Loucy (cell line): ENCODE measurements at regions not wholly inside any gene's neighbourhood (a gene's known extent, or its start where the extent isn't known, plus 50 kb on each side); places are given as distances from the start of the nearest gene placed in this dataset.

Source experiments
- H2AFZ ChIP-seq: fragments of 200-600 bp; sonication (generic); 2 replicates; pipeline ENCODE4 v1.6.0; 2016; ENCODE audit warnings: antibody characterized with exemption, mild to moderate bottlenecking, low read length, moderate library complexity
- H3F3A ChIP-seq: fragments of 200-600 bp; 2 replicates; pipeline ENCODE4 v1.6.0; 2016; ENCODE audit warnings: antibody characterized with exemption, low read depth, mild to moderate bottlenecking
- H3K27me3 ChIP-seq: fragments of 200-600 bp; sonication (generic); 2 replicates; pipeline ENCODE4 v1.6.1; 2014; ENCODE audit warnings: low read length, mild to moderate bottlenecking; ENCODE audit not compliant: insufficient read depth, poor library complexity, severe bottlenecking
- H3K36me3 ChIP-seq: fragments of 200-600 bp; sonication (generic); 2 replicates; pipeline ENCODE4 v1.6.1; 2016; ENCODE audit warnings: low read length; ENCODE audit not compliant: insufficient read depth
- H3K4me1 ChIP-seq: fragments of 200-600 bp; sonication (generic); 2 replicates; pipeline ENCODE4 v1.5.1; 2014; ENCODE audit warnings: low read length, mild to moderate bottlenecking; ENCODE audit not compliant: insufficient read depth, poor library complexity, severe bottlenecking
- H3K4me2 ChIP-seq: fragments of 200-600 bp; sonication (generic); 2 replicates; pipeline ENCODE4 v1.6.0; 2014; ENCODE audit warnings: antibody characterized with exemption, low read length, low read depth, mild to moderate bottlenecking; ENCODE audit not compliant: poor library complexity, severe bottlenecking
- H3K4me3 ChIP-seq: fragments of 200-600 bp; sonication (generic); 2 replicates; pipeline ENCODE4 v1.5.1; 2014; ENCODE audit warnings: low read length, mild to moderate bottlenecking, mixed read lengths; ENCODE audit not compliant: poor library complexity, severe bottlenecking
- H3K79me2 ChIP-seq: fragments of 200-600 bp; sonication (generic); 2 replicates; pipeline ENCODE4 v1.6.1; 2014; ENCODE audit warnings: low read length; ENCODE audit not compliant: insufficient read depth
- H3K9ac ChIP-seq: fragments of 200-600 bp; sonication (generic); 2 replicates; pipeline ENCODE4 v1.6.0; 2014; ENCODE audit warnings: mild to moderate bottlenecking, low read depth, low read length, moderate library complexity; ENCODE audit not compliant: poor library complexity, severe bottlenecking
- H3K9me2 ChIP-seq: fragments of 200-600 bp; sonication (generic); replicated peaks from 2 replicates; pipeline ENCODE4 v1.6.1; 2016; ENCODE audit warnings: low read depth, low read length, mixed read lengths
- H3K9me3 ChIP-seq: fragments of 200-600 bp; sonication (generic); 2 replicates; pipeline ENCODE4 v1.6.1; 2014; ENCODE audit warnings: mild to moderate bottlenecking, antibody characterized with exemption, low read length, low read depth; ENCODE audit not compliant: insufficient read depth
- H4K20me1 ChIP-seq: fragments of 200-600 bp; sonication (generic); 2 replicates; pipeline ENCODE4 v1.6.0; 2014; ENCODE audit warnings: antibody characterized with exemption, low read length, mild to moderate bottlenecking; ENCODE audit not compliant: insufficient read depth, poor library complexity, severe bottlenecking
- CTCF ChIP-seq: fragments of 200-600 bp; sonication (generic); conservative IDR thresholded peaks from 2 replicates; pipeline ENCODE4 v1.5.1; 2014; ENCODE audit warnings: mild to moderate bottlenecking, antibody characterized with exemption, low read length
- EZH2phosphoT487 ChIP-seq: fragments of 200-600 bp; IDR thresholded peaks from 2 replicates; pipeline ENCODE4 v1.6.1; 2018; ENCODE audit warnings: antibody characterized with exemption, mild to moderate bottlenecking, moderate library complexity, borderline replicate concordance

- Histone ChIP-seq H3K36me3 (no peaks in the 10 kb centered on the region), H3K9me3 (0 out of 2 replicates have a peak, but pooled peaks cover 5% of the 10 kb centered on the region), H3K4me1 (no peaks in the 10 kb centered on the region), H4K20me1 (no peaks in the 10 kb centered on the region), H3K27me3 (no peaks in the 10 kb centered on the region), H3K79me2 (no peaks in the 10 kb centered on the region), H3K4me3 (no peak overlapping the region), H3K9ac (no peak overlapping the region), H3F3A (no peaks in the 10 kb centered on the region), H2AFZ (no peak overlapping the region), H3K9me2 (no peaks in the 10 kb centered on the region), H3K4me2 (no peak overlapping the region)
- TF ChIP-seq CTCF = no peak
These were observed 214.1 kb downstream of the HS3ST3B1 start for GRCh38 chr17:14514973-14515372.

- Histone ChIP-seq H3F3A (no peaks in the 10 kb centered on the region), H4K20me1 (no peaks in the 10 kb centered on the region), H3K9ac (no peak overlapping the region), H3K4me3 (no peak overlapping the region), H3K4me1 (no peaks in the 10 kb centered on the region), H3K9me2 (no peaks in the 10 kb centered on the region), H3K4me2 (no peak overlapping the region), H3K9me3 (0 out of 2 replicates have a peak, but pooled peaks cover 5% of the 10 kb centered on the region), H2AFZ (no peak overlapping the region), H3K79me2 (no peaks in the 10 kb centered on the region), H3K27me3 (no peaks in the 10 kb centered on the region), H3K36me3 (no peaks in the 10 kb centered on the region)
- TF ChIP-seq EZH2phosphoT487 = no peak
These were observed 213.0 kb downstream of the HS3ST3B1 start for GRCh38 chr17:14513835-14514234.

- Histone ChIP-seq H3K4me3 (no peak overlapping the region), H3K4me1 (no peaks in the 10 kb centered on the region), H3K27me3 (no peaks in the 10 kb centered on the region), H2AFZ (no peak overlapping the region), H4K20me1 (no peaks in the 10 kb centered on the region), H3K9ac (no peak overlapping the region), H3K79me2 (no peaks in the 10 kb centered on the region), H3F3A (no peaks in the 10 kb centered on the region), H3K4me2 (no peak overlapping the region), H3K36me3 (no peaks in the 10 kb centered on the region), H3K9me2 (no peaks in the 10 kb centered on the region), H3K9me3 (peaks cover 4% of the 10 kb centered on the region; the same call in 1 of the 2 replicates)
- TF ChIP-seq EZH2phosphoT487 = no peak
- no peak for TF ChIP-seq CTCF
These were observed 209.3 kb downstream of the HS3ST3B1 start for GRCh38 chr17:14510136-14510535.

GRCh38 chr17:14508156-14508555 lies 207.3 kb downstream of the HS3ST3B1 start:
- no peaks in the 10 kb centered on the region for H4K20me1 ChIP-seq
- no peaks in the 10 kb centered on the region for H3K36me3 ChIP-seq
- no peaks in the 10 kb centered on the region for H3K27me3 ChIP-seq
- H3K4me1 ChIP-seq = no peaks in the 10 kb centered on the region
- H3K9me2 ChIP-seq = no peaks in the 10 kb centered on the region
- no peaks in the 10 kb centered on the region for H3K79me2 ChIP-seq
- H3K4me2 ChIP-seq = no peak overlapping the region
- H3K4me3 ChIP-seq = no peak overlapping the region
- peaks cover 4% of the 10 kb centered on the region; the same call in 1 of the 2 replicates for H3K9me3 ChIP-seq
- H3K9ac ChIP-seq = no peak overlapping the region
- H3F3A ChIP-seq = no peaks in the 10 kb centered on the region
- no peak overlapping the region for H2AFZ ChIP-seq
- TF ChIP-seq EZH2phosphoT487 (no peak), CTCF (no peak)
